ENCODE measurements at regions not wholly inside any gene's neighbourhood (a gene's known extent, or its start where the extent isn't known, plus 50 kb on each side); places are given as distances from the start of the nearest gene placed in this dataset.
A peak's percentile ranks its signal among the peaks of the same experiment; 100 is the strongest.

DNA sequence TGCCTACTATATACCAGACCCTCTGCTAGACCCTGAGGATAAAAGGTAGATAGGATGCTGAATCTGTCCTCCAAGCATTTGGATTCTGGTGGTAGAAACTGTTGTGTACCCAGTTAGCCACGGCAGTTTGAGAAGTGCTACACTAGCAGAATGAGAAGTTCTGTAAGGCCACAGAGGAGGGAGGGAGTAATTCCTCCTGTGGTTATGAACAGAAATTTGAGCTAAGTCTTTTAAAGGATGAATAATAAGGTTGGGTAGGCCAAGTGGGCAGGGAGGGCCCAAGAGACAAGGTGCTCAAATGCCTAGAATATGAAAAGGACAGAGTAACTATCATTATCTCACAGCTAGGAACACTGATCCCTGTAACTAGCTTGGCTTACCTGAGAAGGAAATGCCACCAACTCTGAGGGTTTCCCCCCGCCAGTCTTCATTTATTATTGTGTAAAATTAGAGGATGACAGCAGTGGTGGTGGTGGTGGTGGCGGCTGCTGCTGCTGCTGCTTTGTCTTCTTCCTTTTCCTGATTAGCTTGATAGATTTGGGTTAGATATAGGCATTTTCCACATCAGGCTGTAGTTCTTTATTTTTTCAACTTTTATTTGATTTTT is 243.3 kb downstream of the PRL start:
- H3K36me3 Mint-ChIP-seq = no peaks in the 10 kb centered on the region
- H3K9me3 Mint-ChIP-seq = no peaks in the 10 kb centered on the region
- ChIA-PET CTCF (no interaction called here), POLR2A (no interaction called here)
- intact Hi-C loops (cut with micrococcal nuclease) = no loop called here
- no peak overlapping the region for H3K27ac Mint-ChIP-seq
- no peak for DNase-seq
- H3K4me3 Mint-ChIP-seq = no peak overlapping the region
- no peaks in the 10 kb centered on the region for H3K27me3 Mint-ChIP-seq
- H3K4me1 Mint-ChIP-seq (ENCODE audit: low read depth) = no peaks in the 10 kb centered on the region

DNA sequence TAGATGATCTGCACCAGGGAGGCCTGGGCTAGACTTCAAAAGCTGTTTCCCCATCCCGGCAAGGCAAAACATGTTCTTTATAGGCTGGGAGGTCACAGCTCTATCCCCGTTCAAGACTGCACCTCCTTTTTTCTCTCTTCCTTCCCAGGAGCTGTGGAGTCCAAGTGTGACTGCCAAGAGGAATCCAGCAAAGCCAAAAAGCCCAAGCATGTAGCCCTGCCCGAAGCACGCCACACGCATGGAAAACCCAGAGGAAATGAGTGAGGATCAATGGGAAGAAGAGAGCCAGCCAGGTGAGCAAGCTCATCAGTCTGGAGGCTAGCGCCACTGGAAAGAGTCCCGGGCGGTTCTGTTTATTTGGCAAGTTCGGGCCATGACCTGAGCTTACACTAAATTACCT is 240.4 kb downstream of the PRL start:
- H3K36me3 Mint-ChIP-seq = no peaks in the 10 kb centered on the region
- no peak overlapping the region for H3K4me3 Mint-ChIP-seq
- intact Hi-C loops (cut with micrococcal nuclease) = no loop called here
- CTCF ChIA-PET = no interaction called here
- H3K9me3 Mint-ChIP-seq = no peaks in the 10 kb centered on the region
- no peak for DNase-seq
- H3K27me3 Mint-ChIP-seq = peaks cover 7% of the 10 kb centered on the region
- no peaks in the 10 kb centered on the region for H3K4me1 Mint-ChIP-seq (ENCODE audit: low read depth)
- H3K27ac Mint-ChIP-seq = no peak overlapping the region
- POLR2A ChIA-PET = no interaction called here

DNA sequence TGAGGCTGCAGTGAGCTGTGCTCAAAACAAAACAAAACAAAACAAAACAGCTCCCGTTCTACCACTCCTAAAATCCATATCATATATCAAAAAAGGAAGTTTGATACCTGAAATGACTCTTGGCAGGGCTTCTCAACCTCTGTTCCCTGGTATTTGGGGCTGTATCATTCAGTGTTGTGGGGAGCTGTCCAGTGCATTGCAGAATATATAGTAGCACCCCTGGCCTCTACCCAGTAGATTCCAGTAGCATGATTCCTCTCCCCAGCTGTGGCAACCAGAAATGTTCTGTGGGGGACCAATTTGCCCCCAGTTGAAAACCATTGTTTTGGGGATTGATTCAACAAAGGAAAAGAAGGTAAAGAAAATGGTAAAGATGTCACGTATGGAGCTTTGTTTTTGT is 238.9 kb downstream of the PRL start:
- POLR2A ChIA-PET = no interaction called here
- intact Hi-C loops (cut with micrococcal nuclease) = no loop called here
- CTCF ChIA-PET = no interaction called here
- peaks cover 3% of the 10 kb centered on the region for H3K4me1 Mint-ChIP-seq (ENCODE audit: low read depth)
- H3K36me3 Mint-ChIP-seq = no peaks in the 10 kb centered on the region
- peaks cover 8% of the 10 kb centered on the region for H3K27me3 Mint-ChIP-seq
- H3K9me3 Mint-ChIP-seq = no peaks in the 10 kb centered on the region
- no peak overlapping the region for H3K4me3 Mint-ChIP-seq
- DNase-seq = no peak
- H3K27ac Mint-ChIP-seq = no peak overlapping the region

DNA sequence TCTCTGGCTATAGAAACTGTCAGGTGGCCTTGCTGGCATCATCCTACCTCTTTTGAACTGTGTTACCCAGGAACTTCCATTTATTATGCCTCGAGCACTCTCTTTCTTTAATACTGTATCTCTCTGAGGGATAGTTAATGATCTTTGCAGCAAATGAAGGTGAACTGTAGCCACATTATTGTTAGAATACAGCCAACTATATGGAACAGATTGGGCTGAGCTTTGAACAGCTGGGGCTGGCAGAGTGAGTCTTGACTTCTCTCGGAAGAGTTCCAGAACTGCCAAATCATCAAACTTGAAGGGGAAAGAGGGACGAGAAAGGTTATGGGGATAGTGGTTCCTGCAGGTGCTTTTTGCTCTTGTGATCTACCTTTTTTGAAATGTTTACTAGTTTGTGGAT is 237.7 kb downstream of the PRL start:
- POLR2A ChIA-PET = no interaction called here
- H3K4me3 Mint-ChIP-seq = no peak overlapping the region
- H3K4me1 Mint-ChIP-seq (ENCODE audit: low read depth) = peaks cover 6% of the 10 kb centered on the region
- H3K27ac Mint-ChIP-seq = no peak overlapping the region
- DNase-seq = no peak
- peaks cover 8% of the 10 kb centered on the region for H3K27me3 Mint-ChIP-seq
- intact Hi-C loops (cut with micrococcal nuclease) = no loop called here
- CTCF ChIA-PET = no interaction called here
- no peaks in the 10 kb centered on the region for H3K36me3 Mint-ChIP-seq
- H3K9me3 Mint-ChIP-seq = no peaks in the 10 kb centered on the region

DNA sequence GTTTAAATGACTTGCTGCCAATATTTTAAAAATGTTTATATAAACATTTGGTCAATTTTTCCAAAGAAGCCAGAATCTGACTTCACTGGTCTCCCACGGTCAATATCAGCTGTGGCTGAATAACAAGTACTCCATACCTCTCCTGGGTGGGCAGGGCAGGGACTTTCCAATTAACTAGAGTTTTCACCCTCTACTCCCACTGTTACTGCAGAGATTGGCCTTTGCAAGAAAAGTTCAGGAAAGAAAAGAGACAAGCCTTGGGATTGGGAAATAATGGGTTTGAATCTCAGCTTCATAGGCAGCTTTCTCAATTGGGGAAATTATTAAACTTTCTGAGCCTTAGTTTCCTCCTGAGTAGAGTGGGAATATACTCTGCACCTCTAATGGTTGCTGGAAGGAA is 236.9 kb downstream of the PRL start:
- Mint-ChIP-seq H3K36me3 (no peaks in the 10 kb centered on the region), H3K27ac (no peak overlapping the region), H3K9me3 (no peaks in the 10 kb centered on the region), H3K27me3 (peaks cover 8% of the 10 kb centered on the region), H3K4me1 (ENCODE audit: low read depth) (peaks cover 6% of the 10 kb centered on the region), H3K4me3 (no peak overlapping the region)
- intact Hi-C loops (cut with micrococcal nuclease) = no loop called here
- DNase-seq = no peak
- ChIA-PET POLR2A (no interaction called here), CTCF (no interaction called here)

DNA sequence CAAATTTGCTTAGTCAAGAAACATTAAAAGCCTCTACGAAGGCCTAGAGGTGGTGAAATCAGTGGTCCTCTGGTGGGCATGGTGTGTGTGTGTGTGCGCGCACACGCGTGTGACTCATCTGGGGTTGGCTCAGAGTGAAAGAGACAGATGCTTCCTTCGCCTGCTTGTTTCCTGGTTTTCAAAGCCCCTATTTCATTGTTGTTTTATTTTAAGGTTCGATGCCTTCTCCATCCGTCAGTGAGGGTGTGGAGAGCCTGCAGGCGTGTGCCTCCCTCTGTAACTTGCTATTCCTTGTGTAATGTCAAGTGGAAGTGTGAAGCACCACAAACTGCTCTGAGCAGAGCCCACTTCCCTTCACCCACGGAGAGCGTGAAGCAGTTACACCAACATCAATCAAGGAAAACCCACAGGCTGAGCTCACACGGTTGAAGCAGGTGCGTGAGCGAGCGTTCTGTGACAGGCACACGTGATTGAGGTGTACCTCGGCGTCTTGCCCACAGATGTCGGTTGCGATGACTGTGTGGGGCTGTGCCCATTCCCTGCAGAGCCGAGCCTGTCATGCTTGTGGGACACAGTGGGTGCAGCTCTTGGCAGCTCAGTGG is 233.9 kb downstream of the PRL start:
- ChIA-PET CTCF (no interaction called here), POLR2A (no interaction called here)
- H3K27me3 Mint-ChIP-seq = peaks cover 8% of the 10 kb centered on the region
- H3K9me3 Mint-ChIP-seq = peaks cover 2% of the 10 kb centered on the region
- H3K4me1 Mint-ChIP-seq (ENCODE audit: low read depth) = peaks cover 6% of the 10 kb centered on the region
- H3K36me3 Mint-ChIP-seq = no peaks in the 10 kb centered on the region
- H3K27ac Mint-ChIP-seq = no peak overlapping the region
- no peak overlapping the region for H3K4me3 Mint-ChIP-seq
- intact Hi-C loops (cut with micrococcal nuclease) = loop anchor here (2.0 kb wide), 1 partner anchor 28 kb away; no protein-coding TSS in a partner anchor
- peak; percentile 54 for DNase-seq

DNA sequence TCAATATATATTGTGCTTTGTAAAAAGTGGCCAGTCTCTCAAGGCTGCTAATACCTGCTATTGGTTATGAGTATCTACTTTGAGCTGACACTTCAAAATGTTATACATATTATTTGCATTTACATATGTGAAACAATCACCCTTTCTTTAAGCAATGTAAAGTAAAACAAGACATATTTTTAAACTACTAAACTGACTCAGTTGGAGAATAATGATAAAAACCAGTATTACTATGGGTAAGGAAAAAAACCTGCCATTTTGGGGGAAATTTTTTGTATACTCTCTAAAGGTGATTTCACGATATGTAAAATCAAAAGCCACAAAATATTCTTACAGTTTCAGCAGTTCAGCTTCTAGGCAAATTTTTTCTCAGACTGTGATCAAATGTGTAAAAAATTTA is 232.3 kb downstream of the PRL start:
- DNase-seq = no peak
- H3K4me3 Mint-ChIP-seq = no peak overlapping the region
- peaks cover 2% of the 10 kb centered on the region for H3K9me3 Mint-ChIP-seq
- intact Hi-C loops (cut with micrococcal nuclease) = no loop called here
- ChIA-PET POLR2A (no interaction called here), CTCF (no interaction called here)
- H3K4me1 Mint-ChIP-seq (ENCODE audit: low read depth) = peaks cover 6% of the 10 kb centered on the region
- H3K27me3 Mint-ChIP-seq = peaks cover 7% of the 10 kb centered on the region
- H3K27ac Mint-ChIP-seq = no peak overlapping the region
- no peaks in the 10 kb centered on the region for H3K36me3 Mint-ChIP-seq

DNA sequence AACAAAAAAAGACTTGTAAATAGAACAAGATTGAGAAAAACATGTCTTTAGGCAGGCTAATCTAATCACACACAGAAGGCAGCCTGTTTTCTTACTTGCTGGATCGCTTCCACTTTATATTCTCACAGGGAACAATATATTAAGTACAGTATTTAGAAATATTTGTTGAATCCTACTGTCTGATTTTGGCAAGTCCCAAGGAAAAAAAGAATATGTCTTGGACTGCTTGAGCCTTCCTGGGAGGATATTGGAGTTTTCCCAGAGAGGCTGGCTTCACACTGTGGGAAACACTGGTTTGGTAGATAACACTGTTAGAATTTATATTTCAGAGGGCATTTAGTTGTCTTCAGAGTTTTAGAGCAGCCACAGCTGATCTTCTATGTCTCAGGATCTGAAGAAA is 229.7 kb downstream of the PRL start:
- ChIA-PET POLR2A (no interaction called here), CTCF (no interaction called here)
- Mint-ChIP-seq H3K27me3 (no peaks in the 10 kb centered on the region), H3K4me3 (no peak overlapping the region), H3K9me3 (peaks cover 2% of the 10 kb centered on the region), H3K27ac (no peak overlapping the region), H3K36me3 (no peaks in the 10 kb centered on the region), H3K4me1 (ENCODE audit: low read depth) (peaks cover 6% of the 10 kb centered on the region)
- no peak for DNase-seq
- intact Hi-C loops (cut with micrococcal nuclease) = no loop called here

DNA sequence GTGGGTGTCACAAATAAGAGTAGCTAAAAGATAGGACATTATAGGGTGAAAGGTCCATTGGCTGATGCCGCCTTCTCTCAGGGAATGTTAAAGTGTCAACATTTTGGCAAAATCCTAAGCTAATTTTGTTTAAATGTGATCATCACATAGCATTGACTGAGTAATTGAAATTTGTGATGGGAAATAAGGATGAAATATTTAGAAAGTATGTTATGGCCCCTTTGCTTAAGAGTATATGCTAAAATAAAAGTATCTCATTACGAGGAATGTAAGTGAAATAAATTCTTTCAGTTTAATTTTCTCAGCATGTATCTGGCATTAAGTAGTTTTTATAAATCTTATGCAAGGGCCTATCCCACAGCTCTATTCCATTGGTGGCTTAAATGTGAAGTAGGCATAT is 229.2 kb downstream of the PRL start:
- CTCF ChIA-PET = no interaction called here
- Mint-ChIP-seq H3K9me3 (peaks cover 2% of the 10 kb centered on the region), H3K36me3 (no peaks in the 10 kb centered on the region), H3K4me1 (ENCODE audit: low read depth) (peaks cover 5% of the 10 kb centered on the region), H3K27ac (no peak overlapping the region), H3K27me3 (no peaks in the 10 kb centered on the region), H3K4me3 (no peak overlapping the region)
- intact Hi-C loops (cut with micrococcal nuclease) = loop anchor here (1.0 kb wide), 1 partner anchor 24 kb away; no protein-coding TSS in a partner anchor
- POLR2A ChIA-PET = no interaction called here
- DNase-seq = no peak

DNA sequence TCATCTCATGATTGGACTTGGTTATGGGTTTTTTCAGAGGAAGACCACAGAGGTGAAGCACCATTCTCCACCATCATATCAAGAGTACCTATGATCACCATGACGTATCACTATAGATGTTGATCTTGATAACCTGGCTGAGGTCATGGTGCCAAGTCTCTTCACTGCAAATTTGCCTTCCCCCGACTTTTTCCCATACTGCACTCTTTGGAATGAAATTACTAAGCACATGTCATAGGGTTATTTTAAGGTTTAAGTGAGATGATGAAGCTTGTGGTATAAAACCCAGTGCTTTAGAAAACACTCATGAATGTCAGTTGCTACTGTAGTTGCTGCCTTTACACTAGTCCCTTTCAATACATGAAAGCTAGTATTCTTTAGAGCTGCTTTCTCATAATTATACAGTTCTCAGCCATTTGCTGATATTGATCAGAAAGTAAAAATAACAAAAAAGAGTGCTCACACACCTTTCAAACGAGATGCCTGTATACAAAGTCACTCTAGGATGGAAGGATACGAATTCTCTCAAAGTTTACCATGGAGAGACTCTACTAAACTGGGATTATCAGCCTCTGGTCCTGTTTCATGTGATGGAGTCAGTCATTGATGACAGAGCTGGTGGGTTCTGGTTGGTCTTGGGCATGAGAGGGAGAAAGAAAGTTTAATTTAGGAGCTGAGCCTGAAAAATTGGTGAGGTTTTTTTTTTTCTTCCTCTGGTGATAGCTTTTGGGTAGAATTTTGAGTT is 228.1 kb downstream of the PRL start:
- CTCF ChIA-PET = no interaction called here
- intact Hi-C loops (cut with micrococcal nuclease) = loop anchor here (1.0 kb wide), 1 partner anchor 23 kb away; no protein-coding TSS in a partner anchor

DNA sequence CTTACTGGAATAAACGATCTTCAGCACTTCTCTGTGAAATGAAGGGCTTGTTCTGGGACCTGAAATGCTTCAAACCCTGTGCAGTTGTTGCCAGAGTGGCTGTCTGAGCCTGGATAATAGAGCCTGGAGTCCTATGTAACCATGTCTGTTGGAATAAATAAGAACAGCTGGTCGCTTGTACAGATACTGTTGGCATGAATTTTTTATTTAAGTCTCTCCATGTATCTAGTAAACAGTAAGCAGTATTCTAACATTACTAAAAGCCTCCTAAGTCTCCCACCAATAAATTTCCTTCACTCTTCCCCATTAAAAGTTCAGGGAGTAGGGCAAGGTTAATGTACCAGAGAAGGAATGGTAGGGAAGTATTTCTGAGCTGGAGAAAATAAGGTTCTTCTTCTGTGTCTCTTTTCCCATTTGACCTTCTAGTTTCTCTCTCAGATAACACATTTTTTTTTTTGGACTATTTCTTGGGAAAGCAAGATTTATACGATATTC is 227.5 kb downstream of the PRL start:
- ChIA-PET CTCF (no interaction called here), POLR2A (no interaction called here)
- intact Hi-C loops (cut with micrococcal nuclease) = no loop called here
- Mint-ChIP-seq H3K27me3 (no peaks in the 10 kb centered on the region), H3K4me1 (ENCODE audit: low read depth) (no peaks in the 10 kb centered on the region), H3K27ac (no peak overlapping the region), H3K36me3 (no peaks in the 10 kb centered on the region), H3K9me3 (peaks cover 2% of the 10 kb centered on the region), H3K4me3 (no peak overlapping the region)
- DNase-seq = no peak

More for the DNA sequence above, 228.1 kb downstream of the PRL start:
- DNase-seq = no peak
- Mint-ChIP-seq H3K27me3 (no peaks in the 10 kb centered on the region), H3K36me3 (no peaks in the 10 kb centered on the region), H3K4me1 (ENCODE audit: low read depth) (no peaks in the 10 kb centered on the region), H3K27ac (no peak overlapping the region), H3K9me3 (peaks cover 2% of the 10 kb centered on the region), H3K4me3 (no peak overlapping the region)
- POLR2A ChIA-PET = no interaction called here

DNA sequence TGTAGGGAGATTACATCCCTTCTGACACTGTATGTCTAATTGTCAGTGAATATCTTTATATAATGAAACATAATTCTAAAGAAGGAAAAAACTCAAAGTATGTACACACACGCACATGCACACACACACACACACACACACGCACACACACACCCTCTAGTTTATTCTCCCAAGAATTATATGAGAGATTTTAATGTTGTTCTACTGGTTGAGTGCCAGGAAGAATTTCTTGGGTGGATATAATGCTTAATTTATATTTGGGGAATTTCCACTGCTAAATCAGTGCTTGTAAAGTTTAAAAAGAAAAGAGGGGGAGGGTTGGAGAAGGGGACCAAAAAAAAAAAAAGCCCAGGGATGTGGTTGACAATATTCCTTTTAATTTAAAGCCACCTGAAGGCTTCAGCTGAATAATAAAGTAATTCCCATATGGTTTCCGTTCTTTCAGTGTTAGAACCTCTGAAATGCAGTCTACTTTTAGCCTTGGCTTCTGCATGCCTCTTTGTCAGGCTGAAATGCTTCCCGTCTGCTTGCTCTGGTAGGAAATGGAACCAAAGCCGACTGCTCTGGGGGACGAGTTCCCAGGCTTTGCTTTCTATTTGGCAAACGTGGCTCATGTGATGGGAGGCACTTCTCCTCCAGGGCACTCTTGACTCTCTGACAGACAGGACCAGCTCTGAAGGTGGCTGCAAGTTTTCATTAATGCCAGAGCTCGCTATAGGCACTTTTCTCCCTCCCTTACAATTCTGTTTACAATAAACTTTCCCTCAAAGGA is 225.4 kb downstream of the PRL start:
- no peak overlapping the region for H3K4me3 Mint-ChIP-seq
- H3K27me3 Mint-ChIP-seq = no peaks in the 10 kb centered on the region
- no peaks in the 10 kb centered on the region for H3K36me3 Mint-ChIP-seq
- DNase-seq = no peak
- intact Hi-C loops (cut with micrococcal nuclease) = no loop called here
- POLR2A ChIA-PET = no interaction called here
- no peak overlapping the region for H3K27ac Mint-ChIP-seq
- no peaks in the 10 kb centered on the region for H3K4me1 Mint-ChIP-seq (ENCODE audit: low read depth)
- CTCF ChIA-PET = no interaction called here
- H3K9me3 Mint-ChIP-seq = no peaks in the 10 kb centered on the region
